K562 (cell line): ENCODE measurements at regions not wholly inside any gene's neighbourhood (a gene's known extent, or its start where the extent isn't known, plus 50 kb on each side); places are given as distances from the start of the nearest gene placed in this dataset.

Source experiments
- ATAC-seq: fragments of 200-7000 bp; cut with Tn5 transposase; 3 replicates; pipeline ENCODE4 v1.9.1; 2020; ENCODE audit warnings: moderate library complexity
- BruUV-seq: library from RNA; stranded (reverse); fragments of 400-500 nt; replicated peaks from 2 replicates; lab custom pipeline; 2021; lab: Mats Ljungman, UMichigan
- CTCF ChIA-PET: fragments of 300-600 bp; formaldehyde crosslinking; extraction: SDS; loops from one replicate; lab custom pipeline; 2021; ENCODE audit warnings: low intra/inter-chr PET ratio; lab: Yijun Ruan, JAX
- POLR2A ChIA-PET: fragments of 300-600, 350-650 bp; sonication (Branson Sonifier 250); formaldehyde crosslinking; extraction: SDS; loops from one replicate; lab custom pipeline; 2021; ENCODE audit warnings: antibody characterized with exemption, inconsistent platforms; lab: Yijun Ruan, JAX
- DNase-seq, 4 experiments: peaks; one replicate each; pipeline versions ENCODE4 v3.0.0 to v3.0.0-alpha.2; 2011 to 2018; ENCODE audit warnings: low spot score in 3 of 4, mixed read lengths in 3 of 4; ENCODE audit errors: extremely low read depth in 1 of 4
- FAIRE-seq: peaks from 2 replicates; lab custom pipeline; 2011; peaks lifted over from hg19 to GRCh38; lab: Jason Lieb, UNC
- H2AFZ ChIP-seq: 2 replicates; pipeline ENCODE4 v1.6.0; 2011; ENCODE audit warnings: low read depth, low read length, control low read depth, inconsistent platforms
- H3K27ac ChIP-seq: fragments of 200-600 bp; 3 replicates; pipeline ENCODE4 v1.8.0; 2011; ENCODE audit warnings: low read depth, mild to moderate bottlenecking, control low read depth, inconsistent platforms, low read length, moderate library complexity, mixed read lengths; ENCODE audit errors: extremely low read depth
- H3K27me3 ChIP-seq, 2 experiments: fragments of 300-600 bp in 1 of 2; 2 replicates in 1 of 2; 3 replicates in 1 of 2; pipeline versions ENCODE4 v1.6.0 to v1.8.0; 2011; ENCODE audit warnings: inconsistent platforms in 2 of 2, low read length in 2 of 2, mild to moderate bottlenecking in 1 of 2, mixed read lengths in 1 of 2, moderate library complexity in 1 of 2; ENCODE audit not compliant: control insufficient read depth in 2 of 2, insufficient read depth in 2 of 2
- H3K36me3 ChIP-seq: fragments of 300-600 bp; 3 replicates; pipeline ENCODE4 v1.8.0; 2011; ENCODE audit warnings: mild to moderate bottlenecking, low read length, inconsistent platforms; ENCODE audit not compliant: control insufficient read depth, insufficient read depth
- H3K4me1 ChIP-seq, 2 experiments: fragments of 200-600 bp in 1 of 2; replicated peaks in 1 of 2; 2 replicates in 1 of 2; 3 replicates in 1 of 2; pipeline versions ENCODE4 v1.5.1 to v1.8.0; 2011; ENCODE audit warnings: inconsistent platforms in 2 of 2, low read length in 2 of 2, mild to moderate bottlenecking in 1 of 2, mixed read lengths in 1 of 2, moderate library complexity in 1 of 2; ENCODE audit not compliant: control insufficient read depth in 2 of 2, insufficient read depth in 2 of 2
- H3K4me2 ChIP-seq: 2 replicates; pipeline ENCODE4 v1.6.1; 2011; ENCODE audit warnings: low read length, control low read depth, inconsistent platforms, mixed read lengths; ENCODE audit not compliant: insufficient read depth
- H3K4me3 ChIP-seq: fragments of 200-600 bp; sonication (generic), shearing (Covaris generic); 2 replicates; pipeline ENCODE4 v1.5.1; 2016; ENCODE audit warnings: control low read depth, inconsistent platforms
- H3K79me2 ChIP-seq: fragments of 200-600 bp; 3 replicates; pipeline ENCODE4 v1.8.0; 2011; ENCODE audit warnings: low read length, inconsistent platforms; ENCODE audit not compliant: control insufficient read depth, insufficient read depth
- H3K9ac ChIP-seq, 2 experiments: 2 replicates each; pipeline versions ENCODE4 v1.6.0 to v1.6.1; 2011; ENCODE audit warnings: low read depth in 2 of 2, low read length in 2 of 2, control low read depth in 1 of 2, inconsistent platforms in 1 of 2, mild to moderate bottlenecking in 1 of 2, mixed read lengths in 1 of 2; ENCODE audit not compliant: insufficient read depth in 1 of 2
- H3K9me1 ChIP-seq: one replicate; pipeline ENCODE4 v1.6.0; 2011; ENCODE audit warnings: inconsistent platforms, mild to moderate bottlenecking, low read length, moderate library complexity; ENCODE audit not compliant: control insufficient read depth, insufficient read depth
- H3K9me3 ChIP-seq: replicated peaks from 2 replicates; pipeline ENCODE4 v1.5.1; 2011; ENCODE audit warnings: low read depth, low read length, inconsistent platforms; ENCODE audit not compliant: control insufficient read depth, insufficient read depth
- H4K20me1 ChIP-seq: replicated peaks from 2 replicates; pipeline ENCODE4 v1.6.1; 2011; ENCODE audit warnings: low read length, inconsistent platforms, mixed read lengths; ENCODE audit not compliant: control insufficient read depth, insufficient read depth
- CBX2 ChIP-seq: fragments of 200-600 bp; sonication (generic); IDR thresholded peaks from one replicate; pipeline ENCODE4 v1.6.1; 2012; ENCODE audit warnings: mild to moderate bottlenecking, low read length, inconsistent platforms; ENCODE audit not compliant: insufficient read depth, poor library complexity, severe bottlenecking
- JUN ChIP-seq, 2 experiments: sonication (generic) in 1 of 2; formaldehyde crosslinking in 1 of 2; IDR thresholded peaks; 2 replicates each; pipeline versions ENCODE4 v1.6.1 to v1.8.0; 2012 to 2022; ENCODE audit warnings: borderline replicate concordance in 2 of 2, mild to moderate bottlenecking in 2 of 2, improper control_type of control experiment in 1 of 2, low read depth in 1 of 2, low read length in 1 of 2, missing genetic modification reagents in 1 of 2
- RUNX1 ChIP-seq: sonication (generic); IDR thresholded peaks from 2 replicates; pipeline ENCODE4 v1.6.1; 2016; ENCODE audit warnings: antibody characterized with exemption, low read depth
- ZBTB17 ChIP-seq: fragments of 450-650 bp; formaldehyde crosslinking; IDR thresholded peaks from 2 replicates; pipeline ENCODE4 v1.4.0; 2020; ENCODE audit warnings: mild to moderate bottlenecking
- ZKSCAN1 ChIP-seq: fragments of 150-350 bp; IDR thresholded peaks from 2 replicates; pipeline ENCODE4 v1.6.1; 2016; ENCODE audit warnings: low read depth, low read length
- WGBS: fragments of 100-300 bp; shearing (Covaris generic); methylation state at CpG from one replicate; pipeline ENCODE4 v1.1.6; 2016; ENCODE audit warnings: low coverage, mixed read lengths; ENCODE audit not compliant: insufficient coverage; ENCODE audit errors: missing lambda C conversion rate; 5-methylcytosine and 5-hydroxymethylcytosine counted together
- in situ Hi-C: fragments of 300-500 bp; cut with MboI; formaldehyde crosslinking; loops from 4 replicates; pipeline ENCODE4 v1.15.0; 2018; ENCODE audit warnings: inconsistent platforms, mixed read lengths
- intact Hi-C: fragments of 100-400 bp; cut with micrococcal nuclease; formaldehyde crosslinking; loops from 2 replicates; pipeline ENCODE4 v1.14.2; 2022
- TF ChIP-seq, protein P1 (sequence below): fragments of 250-450 bp; sonication (Bioruptor Pico); IDR thresholded peaks from 2 replicates; pipeline ENCODE4 v1.8.0; 2021; ENCODE audit warnings: moderate library complexity, mild to moderate bottlenecking, inconsistent platforms

DNA sequence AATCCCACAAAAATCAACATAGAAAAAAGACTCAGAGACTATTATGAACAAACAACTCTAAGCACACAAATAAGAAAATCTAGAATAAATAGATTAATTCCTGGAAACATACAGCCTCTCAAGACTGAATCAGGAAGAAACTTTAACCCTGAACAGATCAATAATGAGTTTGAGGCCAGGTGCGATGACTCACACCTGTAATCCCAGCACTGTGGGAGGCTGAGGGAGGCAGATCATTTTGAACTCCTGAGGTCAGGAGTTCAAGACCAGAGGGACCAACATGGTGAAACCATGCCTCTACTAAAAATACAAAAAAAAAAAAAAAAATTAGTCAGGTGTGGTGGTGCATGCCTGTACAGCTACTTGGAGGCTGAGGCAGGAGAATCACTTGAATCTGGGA, 499.5 kb upstream of the LUZP2 start:
- FAIRE-seq (no peak), ATAC-seq (no peak), DNase-seq (no peak)
- H3K9ac ChIP-seq: no peak overlapping the region
- H3K9me1 ChIP-seq: no peaks in the 10 kb centered on the region
- H3K79me2 ChIP-seq: no peaks in the 10 kb centered on the region
- no peaks in the 10 kb centered on the region for H3K36me3 ChIP-seq
- CTCF ChIA-PET: no interaction called here
- H3K27me3 ChIP-seq: no peaks in the 10 kb centered on the region
- H4K20me1 ChIP-seq: no peaks in the 10 kb centered on the region
- POLR2A ChIA-PET: no interaction called here
- no peak overlapping the region for H2AFZ ChIP-seq
- TF ChIP-seq CBX2: no peak
- no peak for TF ChIP-seq ZBTB17 (CRISPR knock-in tag)
- no peak for TF ChIP-seq RUNX1
- TF ChIP-seq, protein P1, sequence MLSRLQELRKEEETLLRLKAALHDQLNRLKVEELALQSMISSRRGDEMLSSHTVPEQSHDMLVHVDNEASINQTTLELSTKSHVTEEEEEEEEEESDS (CRISPR knock-in tag): no peak
- no peak for TF ChIP-seq JUN (IDR thresholded peaks at IDR 0.05; ENCODE audit: borderline replicate concordance, low read depth, low read length)
- no peak for TF ChIP-seq JUN (CRISPR knock-in tag; IDR thresholded peaks at IDR 0.05; ENCODE audit: borderline replicate concordance)
- no peak for TF ChIP-seq ZKSCAN1
- in situ Hi-C loops (no loop called here), intact Hi-C loops (no loop called here)
- WGBS: 13% methylated on average over 1 of the region's 1 CpG
- no peak overlapping the region for H3K27ac ChIP-seq
- no TSS peak for BruUV-seq
- no peaks in the 10 kb centered on the region for H3K9me3 ChIP-seq
- H3K4me1 ChIP-seq: no peaks in the 10 kb centered on the region
- H3K4me3 ChIP-seq: no peak overlapping the region
- no peak overlapping the region for H3K4me2 ChIP-seq
